ENCODE measurements at regions not wholly inside any gene's neighbourhood (a gene's known extent, or its start where the extent isn't known, plus 50 kb on each side); places are given as distances from the start of the nearest gene placed in this dataset.

DNA sequence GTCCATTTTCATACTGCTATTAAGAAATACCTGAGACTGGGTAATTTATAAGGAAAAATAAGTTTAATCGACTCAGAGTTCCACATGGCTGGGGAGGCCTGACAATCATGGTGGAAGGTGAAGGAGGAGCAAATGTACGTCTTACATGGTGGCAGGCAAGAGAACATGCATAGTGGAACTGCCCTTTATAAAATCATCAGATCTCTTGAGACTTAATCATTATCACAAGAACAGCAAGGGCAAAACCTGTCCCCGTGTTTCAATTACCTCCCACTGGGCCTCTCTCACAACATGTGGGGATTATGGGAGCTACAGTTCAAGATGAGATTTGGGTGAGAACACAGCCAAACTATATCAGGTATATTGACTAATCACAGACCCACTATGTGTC, 370.2 kb upstream of the USP24 start:
- no peak for DNase-seq

DNA sequence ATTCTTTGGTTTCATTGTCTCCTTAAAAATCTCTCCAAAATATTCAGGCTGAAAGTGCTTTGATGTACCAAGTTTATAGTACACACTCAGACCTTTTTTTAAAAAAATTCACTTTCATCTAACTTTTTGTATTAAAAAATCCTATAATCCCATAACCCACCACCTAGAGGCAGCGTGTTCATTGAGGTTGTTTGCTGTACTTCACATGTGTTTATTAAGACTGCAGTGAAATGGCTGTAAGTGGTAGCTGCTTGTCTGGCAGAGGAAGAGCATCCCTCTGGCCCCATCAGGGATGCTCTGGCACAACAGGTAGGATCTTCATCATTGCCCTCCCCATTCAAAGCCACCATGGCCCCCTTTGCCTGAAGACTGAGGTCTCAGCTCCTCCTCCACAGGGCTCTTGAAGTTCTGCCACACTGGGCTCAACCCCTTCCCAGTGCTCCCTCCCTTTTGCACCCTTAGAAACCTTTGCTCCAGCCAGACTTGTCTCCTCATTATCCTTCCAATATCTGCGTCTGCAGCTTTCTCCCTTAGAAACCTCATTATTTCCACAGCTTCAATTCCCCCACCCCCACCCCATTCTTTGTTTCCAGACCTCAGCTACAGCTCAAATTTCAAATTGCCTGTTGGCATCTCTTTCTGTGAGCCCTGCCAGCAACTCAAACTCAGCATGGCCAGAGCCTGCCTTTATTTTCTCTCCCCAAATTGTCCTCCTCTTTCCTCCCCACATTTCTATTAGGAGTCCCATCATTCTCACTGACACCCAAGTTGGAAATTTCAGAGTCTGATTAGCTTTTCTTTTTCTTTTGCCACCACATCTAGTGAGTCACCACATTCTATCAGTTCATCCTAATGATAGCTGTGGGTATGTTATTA, 369.6 kb upstream of the USP24 start:
- no peak for DNase-seq

DNA sequence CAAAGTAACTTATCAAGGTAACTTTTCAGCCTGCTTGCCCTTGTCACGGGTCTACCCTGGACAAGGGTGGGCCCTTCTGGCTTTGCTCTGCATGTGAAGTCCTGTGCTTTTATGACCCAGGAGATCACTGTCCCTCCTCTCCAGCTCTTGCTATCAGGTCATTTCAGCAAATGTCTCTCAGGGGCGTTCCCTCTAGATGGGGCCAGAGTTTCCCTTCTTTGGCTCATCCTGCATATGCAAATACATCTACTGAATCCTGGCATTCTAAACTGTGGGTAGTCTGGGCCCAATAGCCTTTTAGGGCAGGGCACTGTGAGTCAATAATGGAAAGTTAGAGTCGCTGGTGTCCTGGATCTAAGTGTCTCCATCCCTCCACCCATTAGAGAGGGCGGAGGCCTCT, 366.9 kb upstream of the USP24 start:
- no peak for DNase-seq

DNA sequence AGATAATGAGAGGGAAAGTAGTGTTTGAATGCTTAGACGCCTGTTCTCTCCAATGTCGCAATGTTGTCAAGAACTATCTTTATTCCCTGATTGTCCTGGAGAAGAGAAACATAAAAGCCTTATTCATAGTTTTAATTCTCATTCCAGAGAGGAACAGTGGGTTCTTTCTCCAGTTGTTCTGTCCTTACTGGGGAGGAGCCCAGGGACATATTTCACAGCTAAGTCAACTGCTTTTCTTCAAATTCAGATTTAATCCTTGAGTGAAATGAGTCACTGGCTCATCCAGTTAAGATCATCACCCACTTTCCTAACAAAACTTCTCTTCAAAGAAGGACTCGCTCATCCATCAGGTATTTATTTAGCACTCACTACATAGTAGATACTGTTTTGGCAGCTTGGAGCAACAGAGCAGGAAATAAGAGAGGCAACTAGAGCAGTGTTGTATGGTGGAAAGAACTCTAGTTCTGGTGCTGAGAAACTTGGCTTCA, 365.7 kb upstream of the USP24 start:
- DNase-seq: no peak

DNA sequence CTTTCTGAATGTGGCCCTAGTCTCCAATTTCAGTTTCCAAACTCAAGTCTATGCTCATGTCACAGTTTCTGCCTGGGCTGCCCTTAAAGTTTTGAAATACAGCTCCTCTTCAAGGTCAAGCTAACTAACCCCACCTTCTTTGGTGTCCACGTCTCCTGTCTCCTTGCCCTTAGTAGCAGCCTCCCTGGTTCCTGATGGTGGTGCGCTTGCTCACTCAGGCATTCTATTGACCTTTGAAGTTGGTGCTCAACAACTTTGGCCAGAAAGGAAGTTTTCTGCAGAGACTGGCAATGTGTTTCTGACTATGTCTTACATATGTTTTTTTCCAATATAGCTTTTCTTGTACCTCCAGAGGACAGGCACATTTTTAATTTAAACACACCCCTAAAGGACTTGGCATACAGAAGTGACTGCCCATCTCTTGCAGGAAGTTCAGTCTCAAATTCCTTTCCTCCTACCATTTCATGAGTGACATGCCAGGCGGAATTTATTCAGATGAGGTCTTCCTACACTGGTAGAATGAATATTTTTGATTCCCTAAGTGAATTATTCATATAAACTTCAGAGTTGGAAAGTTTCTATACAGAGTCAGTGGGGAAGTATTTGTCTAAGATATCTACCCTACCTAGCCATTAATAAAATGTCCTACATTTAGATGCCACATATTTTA, 364.3 kb upstream of the USP24 start:
- no peak for DNase-seq

DNA sequence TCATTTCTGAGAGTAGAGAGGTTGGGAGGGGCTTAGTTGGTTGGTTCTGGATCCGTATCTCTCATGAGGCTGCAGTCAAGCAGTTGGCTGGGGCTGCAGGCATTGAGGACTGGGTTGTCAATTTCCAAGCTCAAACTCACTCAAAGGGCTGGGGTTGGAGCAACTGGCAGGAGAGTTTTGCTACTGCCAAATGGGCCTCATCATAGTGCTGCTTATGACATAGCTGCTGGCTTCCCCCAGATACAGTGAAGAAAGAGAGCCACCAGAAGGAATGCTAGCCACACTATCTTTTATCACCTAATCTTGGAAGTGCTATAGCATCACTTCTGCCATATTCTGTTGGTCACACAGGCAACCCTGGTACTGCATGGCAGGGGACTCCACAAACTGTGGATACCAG, 363.5 kb upstream of the USP24 start:
- DNase-seq: no peak

DNA sequence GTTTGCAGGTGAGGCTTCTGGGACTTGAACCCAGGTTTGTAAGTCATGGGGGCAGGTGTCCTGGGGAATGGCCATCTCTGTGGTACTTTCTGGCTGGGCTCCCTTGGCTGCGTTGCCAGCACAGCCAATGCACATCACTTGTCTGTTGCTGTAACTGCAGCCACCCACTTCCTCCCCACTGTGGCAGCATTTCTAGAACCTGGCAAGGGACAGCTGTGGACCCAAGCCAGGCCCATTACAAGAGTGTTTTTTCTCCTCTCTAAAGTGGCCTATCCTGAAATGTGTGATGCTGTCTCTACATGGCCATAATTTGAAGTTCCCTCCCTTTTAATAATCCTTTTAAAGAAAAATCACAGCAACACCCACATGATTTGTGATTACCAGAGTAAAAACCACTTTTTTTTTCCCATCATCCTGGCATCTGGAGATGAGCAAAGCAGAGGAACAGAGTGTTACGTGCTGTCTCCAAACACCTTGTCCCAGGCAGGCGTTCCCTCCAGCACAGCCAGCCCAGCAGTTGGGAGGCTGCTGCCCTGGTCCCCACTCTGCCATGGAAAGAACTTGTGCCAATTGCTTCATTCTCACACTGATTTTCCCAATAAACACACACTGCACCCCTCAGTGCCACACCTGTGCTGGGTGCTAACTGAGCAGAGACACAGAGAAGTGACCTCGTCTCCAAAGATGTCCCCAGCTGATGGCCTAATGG, 360.6 kb upstream of the USP24 start:
- no peak for DNase-seq

DNA sequence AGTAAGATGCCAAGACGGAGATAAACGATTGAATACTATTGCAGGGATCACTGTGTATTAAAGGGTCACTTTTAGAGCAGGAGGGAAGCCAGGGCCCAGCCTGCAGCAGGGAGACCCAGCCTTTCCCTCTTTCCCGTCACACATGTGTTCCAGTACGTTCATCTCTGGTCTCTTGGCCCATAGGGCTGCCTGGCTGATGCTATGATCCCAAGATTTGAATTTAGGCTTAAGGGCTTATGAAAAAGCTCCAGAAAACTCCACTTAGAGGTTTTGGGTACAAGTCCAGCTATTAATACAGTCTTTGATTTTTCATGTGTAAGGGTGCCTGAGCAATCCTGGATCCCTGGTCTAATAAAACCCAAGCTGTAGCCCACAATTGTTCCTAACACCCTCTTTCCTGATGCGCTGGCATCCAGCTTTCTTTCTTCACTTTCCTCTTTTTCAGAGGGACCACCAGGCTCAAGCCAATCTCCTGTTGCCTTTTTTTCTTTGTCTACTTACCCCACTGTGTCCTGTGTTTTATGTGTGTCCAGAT, 359.6 kb upstream of the USP24 start:
- no peak for DNase-seq

DNA sequence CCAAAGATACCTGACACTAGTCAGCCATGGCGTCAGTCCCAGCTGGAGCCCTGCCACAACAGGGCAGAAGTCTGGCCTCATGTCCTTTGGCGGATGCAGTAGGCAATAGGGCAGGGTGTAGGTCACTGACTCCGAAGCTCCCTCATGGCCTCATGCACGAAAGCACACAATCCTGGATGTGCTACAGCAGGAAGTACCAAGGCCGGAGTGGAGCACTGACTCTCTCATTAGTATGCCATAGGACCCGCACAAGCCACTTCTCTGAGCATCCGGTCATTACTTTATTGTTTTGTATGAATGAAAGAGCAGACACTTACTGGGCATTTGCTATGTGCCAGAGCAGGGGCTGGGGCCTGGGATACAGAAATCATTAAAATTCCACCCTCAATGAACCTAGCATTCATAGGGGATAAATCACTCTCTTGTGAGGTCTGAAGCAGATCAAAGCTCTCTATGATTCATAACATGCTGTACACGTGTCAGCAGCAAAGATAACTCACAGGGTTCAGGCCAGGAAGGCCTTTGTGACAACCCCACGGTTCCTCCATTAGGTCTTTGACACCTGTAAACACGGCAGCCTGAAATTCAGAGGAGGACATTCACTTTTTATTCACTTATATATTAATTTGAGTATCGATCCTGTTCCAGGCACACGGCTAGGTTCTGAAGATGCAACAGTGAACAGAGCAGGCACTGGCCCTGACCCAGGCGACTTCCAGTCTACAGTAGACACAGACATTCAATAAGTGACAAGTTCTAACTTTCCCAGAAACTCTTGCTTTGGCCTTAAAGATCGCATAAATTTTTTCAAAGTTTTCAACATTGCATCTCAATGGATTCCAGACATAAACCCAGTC, 357.9 kb upstream of the USP24 start:
- no peak for DNase-seq

DNA sequence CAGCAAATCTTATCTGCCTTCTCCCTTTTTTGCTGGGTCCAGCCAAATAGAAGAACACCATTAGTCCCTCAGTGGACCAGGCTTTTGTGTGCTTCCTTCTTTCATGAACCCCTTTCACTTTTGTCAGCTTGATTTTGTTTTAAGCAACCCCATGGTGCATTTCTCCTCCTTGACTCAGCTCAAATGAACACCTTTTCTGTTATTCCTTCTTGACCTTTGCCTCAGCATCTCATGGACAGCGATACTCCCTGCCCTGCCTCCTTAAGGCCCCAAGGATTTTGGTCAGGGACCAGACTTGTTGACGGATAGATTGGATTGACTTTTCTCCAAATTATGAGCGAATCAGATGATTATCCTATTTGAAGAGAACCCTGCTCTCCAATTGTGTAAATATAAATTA, 356.6 kb upstream of the USP24 start:
- no peak for DNase-seq

DNA sequence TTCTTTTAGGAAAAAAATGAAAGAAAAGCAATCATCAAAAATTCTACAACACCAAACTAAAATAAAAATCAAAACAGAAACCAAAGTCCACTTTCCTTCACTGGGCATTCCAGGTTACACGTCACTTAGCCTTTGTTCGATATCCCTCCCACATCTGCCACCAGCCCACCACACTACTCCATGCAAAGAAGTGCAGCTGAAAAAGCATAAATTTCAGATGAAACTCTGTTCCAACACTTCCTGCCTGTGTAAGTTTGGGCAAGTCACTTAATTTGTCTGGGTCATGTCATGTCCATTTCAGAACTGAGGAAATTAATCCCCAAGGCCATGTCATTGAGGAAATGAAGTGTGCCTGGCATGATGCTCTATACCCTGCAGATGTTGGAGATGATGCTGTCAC, 354.3 kb upstream of the USP24 start:
- DNase-seq: no peak

DNA sequence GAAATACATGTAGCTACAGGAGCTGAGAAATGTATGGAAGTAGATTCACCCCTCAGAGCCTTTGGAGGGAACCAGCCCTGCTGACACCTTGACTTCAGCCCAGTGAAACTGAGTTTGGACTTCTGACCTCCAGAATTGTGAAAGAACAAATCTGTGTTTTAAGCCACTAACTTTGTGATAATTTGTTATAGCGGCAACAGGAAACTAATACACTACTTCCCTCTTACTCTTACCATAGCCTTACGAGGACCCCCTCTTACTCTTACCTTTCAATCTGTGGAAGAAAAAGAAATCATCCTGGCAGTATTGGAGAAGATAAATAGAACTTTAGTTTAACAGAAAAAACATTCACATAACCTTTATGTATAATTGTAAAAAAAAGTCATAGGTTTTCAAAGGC, 353.6 kb upstream of the USP24 start:
- no peak for DNase-seq

DNA sequence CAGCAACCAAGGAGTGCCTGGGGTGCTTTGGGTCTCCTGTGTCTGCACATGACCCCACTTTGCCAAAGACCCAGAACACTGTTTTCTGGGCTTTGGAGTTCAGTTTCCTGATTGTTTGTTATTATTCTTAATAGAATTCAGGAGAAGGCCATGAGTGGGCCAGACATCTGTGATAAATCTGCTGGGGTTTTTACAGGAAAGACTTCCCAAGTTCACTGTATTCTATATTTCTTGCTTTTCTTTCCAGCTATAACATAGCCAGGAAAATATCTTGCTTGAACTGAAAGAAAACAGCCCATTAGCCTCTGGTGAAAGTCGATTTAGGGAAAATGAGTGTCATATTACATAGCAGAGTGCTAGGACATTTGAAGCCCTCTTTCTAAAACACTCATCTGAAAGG, 345.1 kb upstream of the USP24 start:
- DNase-seq: no peak

DNA sequence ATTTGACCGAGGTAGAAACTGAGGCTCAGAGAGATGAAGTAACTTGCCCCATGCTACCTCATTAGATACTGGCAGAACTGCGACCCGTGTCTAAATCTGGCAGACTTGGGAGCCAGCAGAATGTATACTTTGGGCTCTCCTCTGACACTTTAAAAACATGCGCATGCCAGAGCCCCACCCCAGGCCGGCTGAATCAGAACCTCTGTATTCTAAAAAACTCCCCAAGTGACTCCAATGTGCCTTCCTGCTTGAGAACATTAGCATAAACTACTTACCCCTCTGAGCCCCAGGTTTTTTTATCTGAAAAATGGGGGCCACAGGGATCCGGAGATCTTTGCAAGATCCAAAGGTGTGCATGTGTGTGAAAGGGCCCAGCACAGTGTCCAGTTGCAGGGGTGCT, 344.7 kb upstream of the USP24 start:
- no peak for DNase-seq

DNA sequence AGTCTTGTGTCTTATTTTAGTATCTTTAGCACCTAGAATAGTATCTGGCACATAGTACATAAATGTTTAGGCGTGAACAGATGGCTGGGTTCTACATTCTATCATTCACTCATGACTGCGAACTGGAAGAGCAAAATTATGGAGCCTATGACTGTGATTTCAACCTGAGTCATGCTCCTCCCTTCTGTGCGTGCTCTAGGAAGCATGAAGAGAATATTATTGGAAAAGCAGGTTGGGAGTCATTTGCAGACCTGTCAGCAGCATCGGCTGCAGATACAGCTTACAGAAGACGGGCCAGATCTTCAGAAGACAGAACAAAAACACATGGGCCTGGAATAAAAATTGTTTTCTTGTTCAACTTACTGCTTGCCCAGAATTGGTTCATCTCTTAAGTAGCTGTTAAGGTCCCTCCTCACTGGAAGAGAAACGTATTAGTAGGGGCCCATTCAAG, 344.0 kb upstream of the USP24 start:
- no peak for DNase-seq

DNA sequence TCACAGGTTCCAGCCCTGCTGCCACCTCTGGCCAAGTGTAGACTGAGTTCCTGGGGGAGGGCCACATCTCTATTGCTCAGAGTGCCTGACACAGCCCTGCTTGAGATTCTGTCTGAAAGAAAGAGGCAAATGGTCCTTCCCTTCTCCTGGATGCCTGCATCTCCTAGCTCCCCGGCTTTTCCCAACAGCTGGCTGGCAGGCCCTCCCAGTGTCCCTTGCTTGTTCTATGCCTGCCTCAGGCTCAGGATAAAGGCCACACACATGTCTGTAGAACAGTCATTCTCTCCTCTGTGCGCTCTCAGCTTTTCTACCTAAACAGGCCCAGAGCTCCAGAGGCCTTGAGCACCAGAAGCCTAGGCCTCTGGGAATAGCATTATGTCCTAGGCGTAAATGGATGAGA, 343.4 kb upstream of the USP24 start:
- DNase-seq: no peak

DNA sequence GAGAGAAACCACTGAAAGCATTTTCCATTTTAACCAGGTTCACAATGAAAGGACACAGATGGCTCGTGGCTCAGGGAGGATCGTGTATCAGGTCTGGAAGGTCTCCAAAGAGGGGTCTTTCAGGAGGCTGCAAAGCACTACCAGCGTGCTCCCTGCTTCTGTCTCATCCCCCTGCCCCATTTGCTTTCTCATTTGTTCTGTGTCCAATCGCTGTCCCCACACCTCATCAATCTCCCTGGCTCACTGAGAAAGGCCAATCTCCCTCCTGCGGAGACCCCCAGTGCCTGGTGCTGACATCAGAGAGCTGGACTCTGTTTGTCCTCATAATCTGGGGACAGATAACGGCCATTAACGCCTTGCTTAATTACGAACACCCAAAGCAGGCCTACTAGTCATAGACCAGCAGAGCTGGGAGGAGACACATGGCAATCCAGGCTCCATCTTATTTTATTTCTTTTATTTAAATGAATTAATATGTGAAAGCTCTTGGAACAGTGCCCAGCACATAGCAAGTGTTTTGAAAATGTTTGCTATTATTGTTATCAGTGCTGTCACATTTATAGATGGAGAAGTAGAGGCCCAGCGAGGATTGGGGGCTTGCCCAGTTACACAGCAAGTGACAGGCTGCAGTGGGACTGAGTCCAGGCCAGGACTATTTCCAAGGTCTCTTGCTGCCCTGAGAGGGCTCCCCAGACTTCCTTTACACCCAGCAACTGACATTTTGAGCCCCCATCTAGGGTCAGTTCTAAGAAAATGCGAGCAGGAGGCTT, 341.0 kb upstream of the USP24 start:
- DNase-seq: no peak

DNA sequence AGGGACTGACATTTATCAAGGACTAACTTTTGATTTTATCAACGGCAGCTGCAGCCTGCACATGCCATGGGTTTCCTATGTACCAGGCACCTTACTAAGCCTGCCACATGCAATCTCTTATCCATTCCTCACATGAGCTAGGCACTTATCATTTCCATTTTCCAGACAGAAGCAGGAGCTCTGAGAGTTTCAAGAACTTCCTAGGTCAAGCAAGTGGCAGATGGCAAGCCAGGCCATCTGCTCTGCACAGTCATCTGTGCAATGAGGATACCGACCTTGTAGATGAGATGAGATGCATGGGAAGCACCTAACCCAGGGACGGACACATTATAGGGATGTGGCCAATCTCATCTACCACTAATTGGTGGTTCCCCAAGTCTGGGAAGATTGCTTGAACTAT, 339.4 kb upstream of the USP24 start:
- DNase-seq: no peak

DNA sequence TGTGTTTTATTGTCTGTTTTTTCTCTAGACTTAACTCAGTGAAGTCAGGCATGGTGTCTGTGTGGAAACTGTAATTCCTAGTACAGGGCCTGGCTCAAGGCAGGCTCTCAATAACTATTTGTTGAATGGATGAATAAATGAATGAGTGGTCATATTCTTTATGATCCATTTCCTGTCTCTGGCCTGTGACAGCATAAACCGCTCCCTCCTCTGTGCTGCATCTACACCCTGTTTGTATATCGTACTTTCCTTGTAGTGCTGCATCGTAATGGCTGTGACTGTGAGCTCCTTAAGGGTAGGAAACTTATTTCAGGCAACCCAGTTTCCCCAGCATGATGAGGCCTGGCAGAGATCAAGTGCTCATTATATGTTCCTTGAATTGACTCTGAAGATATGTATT, 337.5 kb upstream of the USP24 start:
- no peak for DNase-seq

DNA sequence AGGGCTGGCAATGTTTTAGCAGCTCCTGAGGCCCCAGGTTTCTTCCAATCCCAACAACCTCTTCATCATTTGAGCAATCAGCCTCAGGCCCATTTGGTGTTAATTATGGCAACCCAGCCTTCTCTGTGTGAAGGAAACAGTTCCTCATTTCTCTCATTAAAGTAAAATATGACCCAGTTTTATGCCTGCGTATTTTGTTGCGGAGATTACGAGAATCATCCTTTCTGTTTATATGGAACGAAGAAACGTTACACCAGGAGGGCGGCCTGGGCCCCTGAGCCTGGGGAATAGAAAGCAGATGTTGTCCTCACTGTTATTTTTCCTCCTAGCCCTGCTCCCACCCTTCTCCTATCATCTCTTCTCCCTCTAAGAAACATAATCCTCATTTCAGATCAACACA, 332.2 kb upstream of the USP24 start:
- no peak for DNase-seq

DNA sequence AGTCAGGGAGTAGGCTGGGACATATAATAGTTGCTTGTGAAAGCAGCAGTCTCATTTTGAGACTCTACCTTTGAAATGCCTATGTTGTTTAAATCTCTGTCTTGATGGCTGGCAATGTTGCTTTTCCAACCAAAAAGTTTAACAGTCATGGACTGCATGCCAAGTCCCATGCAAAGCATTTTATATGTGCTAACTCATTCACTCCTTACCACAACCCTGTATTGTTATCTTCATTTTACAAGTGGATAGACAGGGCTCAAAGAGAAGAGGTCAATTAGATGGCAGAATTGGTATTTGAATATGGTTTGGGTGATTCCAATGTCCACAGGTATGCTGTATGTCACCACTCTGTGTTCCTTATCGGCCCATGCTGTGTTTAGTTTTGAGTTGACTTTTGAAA, 331.4 kb upstream of the USP24 start:
- no peak for DNase-seq

DNA sequence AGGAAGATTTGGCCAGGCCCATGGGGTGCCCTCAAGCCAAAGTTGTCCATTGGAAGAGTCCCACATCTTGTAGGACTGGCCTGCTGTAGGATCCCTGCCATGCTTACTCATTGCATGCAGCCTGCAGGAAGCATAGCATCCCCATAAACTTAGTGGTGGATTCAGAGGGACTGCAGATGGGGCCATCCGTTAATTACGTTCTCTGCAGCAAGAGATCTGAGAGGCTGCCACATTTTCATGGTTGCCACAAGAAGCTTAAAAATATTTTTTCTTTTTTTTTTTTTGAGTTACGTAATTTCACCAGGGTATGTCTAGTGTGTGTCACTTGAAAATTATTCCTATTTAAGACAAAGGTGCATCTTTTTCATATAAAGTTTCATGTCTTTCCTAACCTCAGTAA, 329.7 kb upstream of the USP24 start:
- DNase-seq: no peak
